A549 (cell line): ENCODE measurements at regions not wholly inside any gene's neighbourhood (a gene's known extent, or its start where the extent isn't known, plus 50 kb on each side); places are given as distances from the start of the nearest gene placed in this dataset.

Experiments used
- ATAC-seq, 2 experiments: fragments of 200-7000 bp in 1 of 2; fragments of >200 bp in 1 of 2; cut with Nextera tagmentation in 1 of 2; cut with Tn5 transposase in 1 of 2; 3 replicates each; pipeline versions ENCODE4 v1.8.0 to v1.9.1; 2018 to 2020; ENCODE audit warnings: mild to moderate bottlenecking in 1 of 2, moderate library complexity in 1 of 2
- CTCF ChIA-PET: fragments of 300-600 bp; sonication (Branson Sonifier 250); formaldehyde crosslinking; extraction: SDS; loops from one replicate; lab custom pipeline; 2021; ENCODE audit warnings: antibody characterized with exemption, inconsistent platforms; lab: Yijun Ruan, JAX
- POLR2A ChIA-PET: fragments of 350-600 bp; formaldehyde crosslinking; extraction: SDS; loops from one replicate; lab custom pipeline; 2021; ENCODE audit warnings: antibody characterized with exemption, inconsistent platforms; lab: Yijun Ruan, JAX
- DNase-seq, 2 experiments: peaks; one replicate each; pipeline versions ENCODE4 v3.0.0 to v3.0.0-alpha.2; 2011 to 2016; ENCODE audit warnings: low read depth in 1 of 2, low spot score in 1 of 2
- FAIRE-seq: peaks from 2 replicates; lab custom pipeline; 2011; peaks lifted over from hg19 to GRCh38; lab: Jason Lieb, UNC
- H3K27ac ChIP-seq, 2 experiments: fragments of >200 bp; sonication (Bioruptor Twin); formaldehyde crosslinking; 3 replicates each; pipeline ENCODE4 v1.5.1; 2016 to 2017
- H3K4me1 ChIP-seq: fragments of >200 bp; sonication (Bioruptor Twin); formaldehyde crosslinking; 3 replicates; pipeline ENCODE4 v1.6.1; 2016
- H3K4me2 ChIP-seq: fragments of >200 bp; sonication (Bioruptor Twin); formaldehyde crosslinking; 3 replicates; pipeline ENCODE4 v1.6.1; 2016
- H3K4me3 ChIP-seq: fragments of >200 bp; sonication (Bioruptor Twin); formaldehyde crosslinking; 3 replicates; pipeline ENCODE4 v1.5.1; 2016
- H3K9me3 ChIP-seq: fragments of >200 bp; sonication (Bioruptor Twin); formaldehyde crosslinking; 3 replicates; pipeline ENCODE4 v1.6.1; 2016
- BHLHE40 ChIP-seq: IDR thresholded peaks from 2 replicates; pipeline ENCODE4 v1.6.1; 2012; ENCODE audit warnings: low read depth, low read length, inconsistent platforms
- FOSB ChIP-seq: fragments of 250-450 bp; sonication (Bioruptor Pico); IDR thresholded peaks from 2 replicates; pipeline ENCODE4 v1.5.0; 2020; ENCODE audit warnings: mild to moderate bottlenecking, moderate library complexity
- HEYL ChIP-seq: fragments of 250-450 bp; sonication (Bioruptor Pico); IDR thresholded peaks from 2 replicates; pipeline ENCODE4 v1.8.0; 2021; ENCODE audit warnings: mild to moderate bottlenecking, moderate library complexity
- JUN ChIP-seq, 2 experiments: fragments of >200 bp; sonication (Bioruptor Twin); formaldehyde crosslinking; IDR thresholded peaks; 2 replicates in 1 of 2; 3 replicates in 1 of 2; pipeline ENCODE4 v1.6.1; 2016 to 2017
- KDM1A ChIP-seq: fragments of 200-600 bp; sonication (generic); IDR thresholded peaks from 2 replicates; pipeline ENCODE4 v1.6.1; 2016; ENCODE audit warnings: low read depth, mild to moderate bottlenecking
- MAZ ChIP-seq: fragments of 150-350 bp; IDR thresholded peaks from 2 replicates; pipeline ENCODE4 v1.6.1; 2014; ENCODE audit warnings: antibody characterized with exemption, low read depth, low read length, borderline replicate concordance
- WGBS: methylation state at CpG from one replicate; pipeline ENCODE4 v1.1.6; 2017; ENCODE audit errors: missing lambda C conversion rate; 5-methylcytosine and 5-hydroxymethylcytosine counted together

- 78% methylated on average over 9 of the region's 9 CpGs for WGBS
- no peak overlapping the region for H3K4me2 ChIP-seq
- POLR2A ChIA-PET: no interaction called here
- no peak for TF ChIP-seq KDM1A
- TF ChIP-seq HEYL (CRISPR knock-in tag): no peak
- no peak for TF ChIP-seq MAZ
- no peak for TF ChIP-seq JUN (IDR thresholded peaks at IDR 0.05)
- TF ChIP-seq FOSB (CRISPR knock-in tag): no peak
- TF ChIP-seq BHLHE40: no peak
- TF ChIP-seq, all 56 proteins: peak for 0
- Histone ChIP-seq H3K27ac (no peak overlapping the region), H3K4me3 (no peak overlapping the region), H3K4me1 (no peaks in the 10 kb centered on the region), H3K9me3 (no peaks in the 10 kb centered on the region)
- DNase-seq: no peak
- ATAC-seq: no peak
- CTCF ChIA-PET: no interaction called here
- no peak for FAIRE-seq
These were observed 50.3 kb upstream of the HGFAC start for GRCh38 chr4:3391422-3391821.
